Inflammatory macrophage treated with lipopolysaccharide for 4 hours (primary cell): ENCODE measurements at regions not wholly inside any gene's neighbourhood (a gene's known extent, or its start where the extent isn't known, plus 50 kb on each side); places are given as distances from the start of the nearest gene placed in this dataset.
"Not testable (repeated sequence)": the region's sequence is repeated elsewhere in the genome, so short reads cannot be mapped to it uniquely, and the experiment has no call there.

Experiments
- DNase-seq: peaks from one replicate; pipeline ENCODE4 v3.0.0-alpha.2; 2020

DNA sequence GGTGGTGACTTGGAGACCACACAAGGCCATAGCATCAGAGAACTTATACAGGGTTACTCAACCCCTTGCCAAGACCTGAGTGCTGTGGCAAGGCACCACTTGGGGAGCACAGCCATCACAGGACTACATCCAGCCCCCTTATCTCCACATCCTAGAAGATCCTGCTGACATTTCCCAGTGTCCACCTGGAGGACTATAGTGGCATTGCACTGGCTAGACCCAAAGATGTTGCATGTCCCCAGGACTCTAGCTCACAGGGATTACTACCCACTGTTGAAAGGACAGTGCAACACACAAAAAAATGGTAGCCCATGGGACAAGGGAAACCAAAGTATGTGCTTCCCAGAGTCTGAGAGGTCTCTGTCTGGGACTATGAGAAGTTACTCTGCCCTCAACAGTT, 411.1 kb upstream of the NUDT12 start:
- no peak for DNase-seq

DNA sequence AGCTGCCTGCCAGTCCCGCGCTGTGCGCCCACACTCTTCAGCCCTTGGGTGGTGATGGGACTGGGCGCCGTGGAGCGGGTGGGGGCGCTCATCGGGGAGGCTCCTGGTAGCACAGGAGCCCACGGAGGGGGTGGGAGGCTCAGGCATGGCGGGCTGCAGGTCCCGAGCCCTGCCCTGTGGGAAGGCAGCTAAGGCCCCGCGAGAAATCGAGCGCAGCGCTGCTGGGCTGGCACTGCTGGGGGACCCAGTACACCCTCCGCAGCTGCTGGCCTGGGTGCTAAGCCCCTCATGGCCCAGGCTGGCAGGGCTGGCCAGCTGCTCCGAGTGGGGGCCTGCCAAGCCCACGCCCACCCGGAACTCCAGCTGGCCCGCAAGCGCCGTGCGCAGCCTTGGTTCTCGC, 403.7 kb upstream of the NUDT12 start:
- not testable (repeated sequence) for DNase-seq

DNA sequence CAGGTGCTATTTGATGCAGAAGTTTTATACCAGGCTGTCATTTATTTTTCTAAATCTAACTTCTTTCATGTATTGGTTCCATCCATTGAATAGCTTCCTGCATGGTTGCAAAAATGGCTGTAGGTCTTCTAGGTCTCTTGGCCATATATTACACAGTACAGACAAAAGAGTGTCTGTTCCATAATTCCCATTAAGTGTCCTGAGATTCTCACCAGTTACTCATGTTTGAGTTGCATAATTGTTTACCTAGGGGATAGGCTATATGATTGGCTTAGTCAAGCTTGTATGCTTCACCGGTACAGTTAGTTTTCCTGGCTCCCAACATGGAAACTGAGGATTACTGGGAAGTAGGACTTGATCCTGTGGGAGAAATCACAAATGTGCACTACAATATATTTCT, 399.4 kb upstream of the NUDT12 start:
- no peak for DNase-seq

DNA sequence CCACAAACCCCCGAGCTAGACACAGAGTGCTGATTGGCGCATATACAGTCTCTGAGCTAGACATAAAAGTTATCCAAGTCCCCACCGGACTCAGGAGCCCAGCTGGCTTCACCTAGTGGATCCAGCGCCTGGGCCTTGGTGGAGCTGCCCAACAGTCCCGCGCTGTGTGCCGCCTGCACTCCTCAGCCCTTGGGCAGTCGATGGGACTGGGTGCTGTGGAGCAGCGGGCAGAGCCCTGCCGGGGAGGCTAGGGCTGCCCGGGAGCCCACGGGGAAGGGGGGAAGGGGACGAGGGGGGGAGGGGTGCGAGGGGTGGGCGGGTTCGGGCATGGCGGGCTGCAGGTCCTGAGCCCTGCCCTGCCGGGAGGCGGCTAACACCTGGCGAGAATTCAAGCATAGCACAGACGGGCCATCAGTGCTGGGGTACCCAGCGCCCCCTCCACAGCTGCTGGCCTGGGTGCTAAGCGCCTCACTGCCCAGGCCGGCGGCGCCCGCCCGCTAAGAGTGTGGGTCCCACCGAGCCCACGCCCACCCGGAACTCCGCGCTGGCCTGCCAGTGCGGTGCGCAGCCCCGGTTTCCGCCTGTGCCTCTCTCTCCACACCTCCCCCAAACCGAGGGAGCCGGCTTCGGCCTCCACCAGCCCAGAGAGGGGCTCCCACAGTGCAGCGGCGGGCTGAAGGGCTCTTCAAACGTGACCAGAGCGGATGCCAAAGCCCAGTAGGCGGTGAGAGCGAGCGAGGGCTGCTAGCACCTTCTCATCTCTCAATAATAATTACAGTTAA, 391.2 kb upstream of the NUDT12 start:
- no peak for DNase-seq

DNA sequence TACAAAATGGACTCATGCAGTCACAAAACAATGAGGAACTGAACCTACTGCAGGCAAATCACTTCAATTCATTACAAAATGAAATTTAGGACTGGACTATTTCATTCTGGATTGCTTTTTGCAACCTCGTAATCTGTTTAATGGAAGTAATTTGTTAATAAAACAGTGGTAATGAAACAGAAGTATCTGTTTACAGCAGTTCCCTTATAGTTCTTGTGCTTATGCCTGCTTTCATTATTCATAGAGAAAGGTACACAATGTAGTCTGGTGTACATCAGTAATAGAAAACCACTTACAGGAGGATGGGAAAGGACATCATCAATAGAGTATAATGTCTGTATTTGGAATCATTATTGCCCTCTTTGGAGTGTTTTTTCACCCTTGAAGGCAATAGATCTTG, 389.2 kb upstream of the NUDT12 start:
- no peak for DNase-seq

DNA sequence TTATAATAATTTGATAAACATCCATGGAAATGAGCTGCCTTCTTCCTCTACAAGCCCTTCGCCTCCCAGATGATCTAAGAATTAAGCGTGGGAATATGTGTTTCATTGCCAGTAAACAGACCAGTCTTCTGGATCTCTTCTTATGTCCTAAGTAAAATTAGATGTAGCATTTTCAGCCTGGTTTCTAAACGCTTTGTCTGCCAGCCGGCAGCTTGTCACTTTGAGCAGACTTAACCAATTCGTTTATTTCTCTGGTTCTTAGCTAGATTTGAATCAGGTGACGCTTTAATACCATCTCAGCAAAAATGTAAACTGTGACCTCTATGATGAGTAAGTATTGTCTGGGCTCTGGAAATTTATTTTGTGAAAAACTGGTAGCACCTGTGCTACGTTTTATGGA, 380.6 kb upstream of the NUDT12 start:
- DNase-seq: no peak

DNA sequence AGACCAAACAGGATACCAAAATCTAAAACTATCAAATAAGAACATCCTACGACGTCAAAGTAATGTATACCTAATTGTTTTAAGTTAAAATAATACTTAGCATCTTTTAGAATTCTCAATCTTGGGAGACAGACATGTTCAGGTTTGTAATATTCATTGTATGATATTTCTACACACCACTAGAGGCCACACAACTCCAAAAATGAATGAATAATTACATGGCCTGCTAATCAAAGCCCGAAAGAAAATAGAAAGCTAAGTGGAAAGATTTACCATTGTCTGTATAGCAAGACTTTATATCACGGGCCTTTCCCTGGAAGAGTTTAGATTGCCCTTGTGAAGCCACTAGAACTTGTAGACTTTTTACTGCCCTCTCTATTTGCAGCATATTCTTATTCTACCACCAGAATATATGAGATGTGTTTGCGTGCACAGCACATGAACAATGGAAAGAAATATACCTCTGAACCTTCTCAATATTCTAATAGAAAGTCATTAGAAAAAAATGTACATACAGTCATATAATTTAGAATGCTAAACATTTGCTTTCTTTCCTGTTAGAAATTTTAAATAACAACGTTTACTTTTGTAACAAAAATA, 380.1 kb upstream of the NUDT12 start:
- DNase-seq: no peak

DNA sequence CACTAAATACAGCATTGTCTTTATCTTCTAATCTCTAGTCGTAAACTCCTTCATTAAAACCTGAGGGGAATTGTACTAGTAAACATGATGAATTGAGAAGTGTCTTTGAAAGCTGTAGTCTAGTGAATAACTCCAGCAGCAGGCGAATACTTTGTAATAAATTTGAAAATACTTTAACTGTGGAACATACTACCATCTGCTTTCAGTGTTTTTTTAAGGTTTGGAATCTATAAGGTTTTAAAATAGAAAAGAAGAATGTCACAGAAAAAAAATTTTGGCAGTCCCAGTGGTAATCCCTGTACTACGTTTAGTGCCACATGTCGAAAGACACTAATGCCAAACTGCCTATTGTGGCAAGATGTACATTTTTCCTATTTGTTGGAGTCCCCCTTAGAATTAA, 379.0 kb upstream of the NUDT12 start:
- DNase-seq: no peak

DNA sequence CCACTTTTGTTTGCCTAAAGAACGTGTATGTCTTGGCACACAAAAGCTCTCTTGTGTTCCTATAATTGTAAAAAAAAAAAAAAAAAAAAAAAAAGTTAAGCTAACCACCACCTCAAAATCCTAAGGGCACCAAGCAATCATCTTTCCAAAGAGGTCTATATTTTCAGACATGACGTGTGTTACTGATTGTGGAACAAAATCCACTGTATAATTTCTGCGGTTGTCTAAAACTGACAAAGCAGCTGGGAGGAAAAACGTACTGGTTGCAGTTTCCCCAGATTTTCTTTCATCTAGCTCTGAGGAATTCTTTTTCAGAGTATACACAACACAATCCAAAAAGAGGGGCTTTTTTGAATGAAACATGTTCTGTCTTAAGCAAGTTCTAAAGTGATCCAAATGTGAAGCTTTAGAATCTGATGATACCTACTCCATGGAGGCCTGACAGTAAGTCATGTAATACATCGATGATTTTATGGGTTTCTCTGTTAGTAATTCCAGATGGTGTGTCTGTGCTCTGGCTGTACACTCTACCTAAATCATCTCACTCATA, 375.6 kb upstream of the NUDT12 start:
- no peak for DNase-seq

DNA sequence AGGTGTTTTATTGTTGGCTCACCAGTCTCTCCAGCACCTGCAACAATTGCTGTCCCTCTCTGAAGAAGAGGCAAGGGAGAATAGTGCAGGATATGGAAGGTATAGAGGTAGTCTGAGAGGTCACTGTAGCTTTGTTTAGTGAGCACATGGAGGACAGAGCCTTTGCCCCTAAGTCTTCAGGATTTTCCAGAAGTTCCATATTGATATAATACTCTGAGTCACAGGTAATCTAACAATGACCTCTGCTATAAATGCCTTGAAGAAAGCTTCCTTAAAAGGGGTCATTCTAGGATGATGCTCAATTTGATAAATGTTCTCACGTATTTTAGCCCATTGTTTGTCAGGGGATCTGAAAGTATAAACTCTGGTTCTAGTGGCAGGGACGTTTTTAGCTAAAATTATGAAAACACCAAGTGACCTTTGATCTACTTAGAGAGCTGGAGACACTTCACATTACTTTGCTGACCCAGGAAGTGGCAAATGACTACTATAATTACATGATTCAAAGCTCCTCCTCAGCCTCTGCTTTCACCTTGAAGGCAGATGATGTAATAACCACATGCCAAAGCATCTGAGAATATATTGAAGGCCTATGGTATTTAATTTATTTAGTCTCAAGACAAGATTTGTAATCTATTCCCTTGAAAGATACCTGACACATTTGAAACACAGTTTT, 366.9 kb upstream of the NUDT12 start:
- DNase-seq: no peak

DNA sequence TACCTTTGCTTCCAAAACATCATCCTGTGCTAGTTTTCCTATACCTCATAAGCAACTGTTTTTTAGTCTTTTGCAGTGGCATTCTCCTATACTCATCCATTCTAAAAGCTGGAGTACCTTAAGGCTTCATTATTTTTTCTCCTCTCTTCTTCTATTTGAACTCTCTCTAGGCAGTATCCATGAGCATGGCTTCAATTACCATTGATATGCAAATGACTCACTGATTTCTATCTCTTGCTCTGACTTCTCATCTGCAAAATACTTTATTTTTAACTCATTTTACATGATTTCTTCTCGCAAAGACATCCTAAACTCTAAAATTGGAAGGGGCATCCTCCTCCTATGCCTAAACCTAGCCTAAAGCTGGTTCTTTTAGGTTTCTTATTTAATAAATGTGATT, 365.1 kb upstream of the NUDT12 start:
- no peak for DNase-seq

DNA sequence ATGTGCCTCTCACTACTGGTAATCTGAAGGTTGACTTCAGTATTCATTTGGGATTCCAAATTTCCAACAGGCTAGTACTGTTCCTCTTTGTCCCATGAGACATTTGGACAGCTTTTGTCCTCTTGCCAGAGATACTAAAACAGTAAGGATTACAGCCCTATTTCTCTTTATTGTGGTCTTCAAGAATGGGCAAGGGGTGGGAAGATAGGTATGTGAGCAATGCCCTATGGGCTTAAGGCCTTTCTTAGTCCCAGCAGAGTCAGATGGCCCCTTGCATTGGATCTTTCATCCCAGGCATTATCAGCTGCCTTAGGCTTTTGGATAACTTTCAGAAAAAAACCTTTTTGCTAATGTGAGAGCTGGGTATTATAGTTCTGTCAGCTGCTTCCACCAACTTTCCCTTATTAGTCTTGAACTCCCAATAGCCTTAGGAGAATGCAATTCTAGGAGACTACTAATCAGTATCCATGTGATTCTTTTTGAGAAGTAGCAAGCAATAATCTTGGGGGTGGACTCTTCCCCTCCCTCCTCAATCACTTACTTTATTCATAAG, 361.1 kb upstream of the NUDT12 start:
- DNase-seq: no peak

DNA sequence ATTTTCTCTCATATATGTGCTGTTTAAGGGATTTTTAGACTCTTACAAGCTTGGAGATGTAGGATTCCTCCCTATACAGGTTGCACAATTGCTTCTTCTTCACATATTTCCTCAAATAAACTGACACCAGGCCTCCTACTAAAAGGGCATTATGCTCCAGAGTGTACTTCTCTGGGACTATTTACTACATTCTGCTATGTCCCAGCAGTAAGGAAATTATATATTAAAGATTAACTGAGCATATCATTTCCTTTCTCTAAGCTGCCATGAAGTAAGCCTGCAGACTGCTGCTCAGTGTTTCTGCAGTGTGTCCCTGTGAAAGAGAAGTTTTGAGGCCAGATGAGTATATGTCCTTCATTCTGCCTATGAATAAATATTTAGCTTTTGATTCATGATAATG, 356.9 kb upstream of the NUDT12 start:
- DNase-seq: no peak

DNA sequence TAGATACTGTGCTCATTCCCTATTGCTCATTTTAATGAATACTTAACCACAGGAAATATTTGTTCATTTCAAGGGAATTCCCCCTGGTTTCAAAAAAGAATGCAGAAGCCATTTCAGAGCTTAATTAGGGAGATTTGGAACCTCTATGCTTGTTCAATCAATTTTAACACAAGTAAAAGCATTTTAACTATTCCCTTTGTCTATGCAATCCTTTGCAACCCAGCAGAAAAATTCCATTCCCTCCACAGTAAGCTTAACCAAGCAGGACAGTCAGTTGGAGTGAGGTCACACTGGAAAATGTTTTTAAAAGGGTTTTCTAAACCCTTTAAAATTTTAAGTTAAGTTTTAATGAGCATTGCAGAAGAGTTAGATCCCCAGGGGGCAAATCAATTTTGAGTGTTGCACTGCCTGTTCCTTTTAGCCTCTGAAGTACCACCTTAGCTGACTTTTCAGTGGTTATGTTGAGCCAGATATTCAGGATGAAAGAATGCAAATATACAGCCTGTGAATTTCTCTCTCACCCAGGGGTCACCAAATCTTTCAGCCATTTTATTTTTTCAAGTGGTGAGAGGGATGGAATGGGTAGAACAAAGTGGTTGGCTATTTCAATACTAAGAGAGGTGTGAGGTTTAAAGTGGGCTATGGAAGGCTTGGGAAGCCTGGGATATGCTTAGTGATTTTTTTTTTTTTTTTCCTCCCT, 356.2 kb upstream of the NUDT12 start:
- DNase-seq: no peak

DNA sequence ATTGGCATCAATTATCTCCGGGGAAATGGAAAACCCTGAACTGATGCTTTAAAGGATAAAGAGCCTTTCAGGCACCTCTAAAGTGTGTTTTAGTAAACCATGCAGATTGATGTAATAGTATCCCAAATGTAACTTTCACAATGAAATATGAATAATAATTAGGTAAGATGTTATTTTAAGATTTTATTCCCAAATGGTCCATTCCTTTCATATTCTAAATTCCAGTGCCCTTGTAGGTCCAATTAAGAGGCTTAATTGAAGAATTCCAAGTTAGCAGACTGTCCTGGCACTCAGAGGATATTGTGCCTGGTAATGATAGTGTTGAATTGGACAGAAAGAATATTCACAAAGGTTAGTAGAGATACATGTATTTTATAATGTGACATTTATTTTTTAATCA, 352.5 kb upstream of the NUDT12 start:
- DNase-seq: no peak

DNA sequence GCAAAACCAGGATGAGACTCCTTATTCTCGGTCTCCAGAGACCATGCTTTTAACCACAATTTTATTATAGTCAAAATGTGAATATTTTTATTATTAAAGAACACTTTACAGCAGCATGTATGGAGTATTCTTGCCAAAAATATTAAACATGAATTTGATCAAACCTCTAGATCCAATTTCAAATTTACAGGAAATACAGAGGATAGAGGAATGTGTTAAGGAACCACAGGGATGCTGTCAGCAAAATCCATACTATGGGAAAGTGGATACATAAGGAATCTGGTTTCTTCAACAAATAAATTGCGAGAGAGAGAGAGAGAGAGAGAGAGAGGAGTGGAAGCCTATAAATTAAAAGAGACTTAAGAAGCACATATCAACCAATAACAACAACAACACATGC, 348.2 kb upstream of the NUDT12 start:
- DNase-seq: no peak

DNA sequence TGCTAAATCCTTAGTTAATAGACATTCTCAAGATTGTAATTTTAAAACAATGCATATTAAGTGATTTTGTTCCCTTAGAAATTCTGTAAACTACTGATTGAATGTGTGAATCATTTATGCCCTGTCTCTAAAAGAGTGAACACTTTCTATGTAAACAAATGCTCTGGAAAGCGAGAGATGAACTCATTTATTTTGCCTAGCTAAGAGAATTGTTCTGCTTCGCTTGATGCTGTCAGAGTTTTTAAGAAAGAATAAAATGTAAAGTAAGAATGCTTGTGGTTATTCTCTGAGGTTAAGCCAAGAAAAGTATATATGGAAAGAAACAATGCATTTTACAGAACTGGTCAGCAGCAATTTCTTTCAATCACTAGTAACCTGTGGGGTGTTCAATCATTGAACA, 347.4 kb upstream of the NUDT12 start:
- DNase-seq: no peak

DNA sequence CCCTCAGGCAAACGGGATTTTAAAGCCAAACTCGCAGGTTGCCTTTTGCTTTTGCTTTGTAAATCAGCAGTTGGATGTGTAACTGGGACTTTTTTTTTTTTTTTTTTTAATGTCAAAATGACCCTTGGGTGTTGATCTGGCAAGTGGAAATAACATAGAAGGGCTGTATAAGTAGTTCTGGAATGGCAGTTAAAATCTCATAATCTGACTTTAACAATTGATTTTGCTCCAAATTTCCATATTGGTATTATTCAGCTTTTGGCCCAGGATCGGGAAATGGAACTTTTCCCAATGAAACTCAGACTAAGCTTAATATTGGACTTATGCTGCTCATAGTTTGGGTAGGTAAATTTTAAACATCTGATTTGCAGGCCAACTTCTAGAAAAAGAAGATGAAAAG, 346.8 kb upstream of the NUDT12 start:
- no peak for DNase-seq

DNA sequence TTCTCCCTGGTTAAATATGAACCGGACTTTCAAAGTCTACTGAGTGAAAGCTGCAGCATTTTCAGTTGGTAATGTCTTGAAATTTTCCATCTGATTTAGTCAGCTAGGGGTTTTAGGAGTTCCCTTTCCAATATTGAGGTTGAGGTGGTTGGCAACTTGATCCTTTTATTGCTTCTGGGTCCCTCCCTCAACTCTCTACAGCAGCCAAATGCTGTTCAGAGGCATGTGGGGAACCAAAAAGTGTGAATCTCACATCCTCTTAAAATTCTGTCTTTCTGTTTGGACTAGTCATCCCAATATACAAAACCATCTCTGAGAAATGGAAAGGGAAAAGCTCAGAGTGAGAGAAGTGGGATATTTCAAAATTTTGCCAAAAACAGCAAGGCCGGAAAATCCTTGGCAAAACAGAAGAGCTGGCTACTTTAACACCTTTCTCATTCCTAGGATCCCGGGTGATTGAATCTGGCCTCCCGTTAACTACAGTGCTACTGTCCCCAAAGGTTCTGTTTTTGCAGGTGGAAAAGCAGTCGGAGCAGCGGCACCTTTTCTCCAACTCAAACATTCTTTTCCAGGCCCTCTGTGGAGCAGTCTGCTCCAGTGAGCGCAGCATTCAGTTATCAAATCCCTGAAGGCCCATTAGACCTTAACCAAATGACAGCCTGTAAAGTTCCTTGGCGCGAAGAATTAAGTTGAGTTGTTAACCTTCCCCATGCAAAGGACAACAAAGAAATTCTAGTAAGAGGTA, 345.9 kb upstream of the NUDT12 start:
- DNase-seq: no peak

DNA sequence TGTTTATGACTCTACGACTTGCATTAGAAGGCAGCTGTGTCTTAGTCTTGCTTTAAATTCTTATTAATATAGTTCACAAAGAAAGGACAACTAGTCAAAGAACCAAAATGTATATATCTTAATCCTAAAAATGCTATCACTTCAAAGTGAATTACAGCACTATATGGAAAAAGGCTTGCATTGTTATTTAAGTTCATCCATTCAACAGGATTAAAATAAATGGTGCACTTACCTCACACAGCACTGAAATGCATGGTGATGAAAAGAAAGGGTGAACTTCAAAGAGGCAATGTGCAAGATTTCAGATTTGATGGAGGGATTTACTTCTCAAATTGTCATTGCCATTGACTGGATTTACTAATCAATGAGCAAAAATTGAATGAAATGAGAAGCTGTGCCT, 344.4 kb upstream of the NUDT12 start:
- DNase-seq: no peak

DNA sequence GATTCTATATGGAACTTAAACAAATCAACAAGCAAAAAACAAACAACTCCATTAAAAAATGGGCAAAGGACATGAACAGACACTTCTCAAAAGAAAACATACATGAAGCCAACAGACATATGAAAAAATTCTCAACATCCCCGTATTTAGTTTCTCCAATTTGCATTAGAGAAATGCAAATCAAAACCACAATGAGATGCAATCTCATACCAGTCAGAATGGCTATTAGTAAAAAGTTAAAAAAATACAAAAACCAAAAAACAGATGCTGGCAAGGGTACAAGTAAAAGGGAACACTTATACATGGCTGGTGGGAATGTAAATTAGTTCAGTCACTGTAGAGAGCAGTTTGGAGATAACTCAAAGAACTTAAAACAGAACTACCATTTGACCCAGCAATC, 342.1 kb upstream of the NUDT12 start:
- no peak for DNase-seq

DNA sequence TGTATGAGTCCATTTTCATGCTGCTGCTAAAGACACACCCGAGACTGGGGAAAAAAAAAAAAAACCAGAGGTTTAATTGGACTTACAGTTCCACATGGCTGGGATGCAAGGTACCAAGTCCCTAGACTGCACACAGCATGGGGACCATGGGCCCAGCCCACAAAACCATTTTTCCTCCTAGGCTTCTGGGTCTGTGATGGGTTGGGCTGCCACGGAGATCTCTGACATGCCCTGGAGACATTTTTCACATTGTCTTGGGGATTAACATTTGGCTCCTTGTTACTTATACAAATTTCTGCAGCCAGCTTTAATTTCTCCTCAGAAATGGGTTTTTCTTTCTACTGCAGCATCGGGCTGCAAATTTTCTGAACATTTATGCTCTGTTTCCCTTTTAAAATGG, 340.3 kb upstream of the NUDT12 start:
- no peak for DNase-seq
